CD14-positive monocyte (primary cell): ENCODE measurements at regions not wholly inside any gene's neighbourhood (a gene's known extent, or its start where the extent isn't known, plus 50 kb on each side); places are given as distances from the start of the nearest gene placed in this dataset.

Source experiments
- DNase-seq, 3 donors: peaks; one replicate each; pipeline ENCODE4 v3.0.0-alpha.2; 2011 to 2022
- H2AFZ ChIP-seq: 2 replicates; pipeline ENCODE4 v1.6.0; 2012; ENCODE audit warnings: mild to moderate bottlenecking, low read depth, low read length, inconsistent platforms; ENCODE audit not compliant: insufficient read depth, poor library complexity, severe bottlenecking
- H3K27ac ChIP-seq, 2 donors: 1 replicate in 1 of 2; 2 replicates in 1 of 2; pipeline ENCODE4 v1.5.1; 2012 to 2013; ENCODE audit warnings: low read length in 2 of 2, control low read depth in 1 of 2, inconsistent platforms in 1 of 2, low read depth in 1 of 2, mild to moderate bottlenecking in 1 of 2
- H3K27me3 ChIP-seq, 2 donors: one replicate each; pipeline versions ENCODE4 v1.6.0 to v1.6.1; 2011 to 2013; ENCODE audit warnings: low read length in 2 of 2; ENCODE audit not compliant: control insufficient read depth in 2 of 2, insufficient read depth in 2 of 2
- H3K36me3 ChIP-seq, 2 donors: replicated peaks in 1 of 2; 1 replicate in 1 of 2; 2 replicates in 1 of 2; pipeline versions ENCODE4 v1.5.1 to v1.6.1; 2012 to 2013; ENCODE audit warnings: low read length in 2 of 2, control low read depth in 1 of 2, inconsistent platforms in 1 of 2, mild to moderate bottlenecking in 1 of 2; ENCODE audit not compliant: insufficient read depth in 2 of 2, control insufficient read depth in 1 of 2
- H3K4me1 ChIP-seq, 2 donors: 1 replicate in 1 of 2; 2 replicates in 1 of 2; pipeline versions ENCODE4 v1.5.1 to v1.6.1; 2012 to 2013; ENCODE audit warnings: low read length in 2 of 2, control low read depth in 1 of 2, inconsistent platforms in 1 of 2, mild to moderate bottlenecking in 1 of 2, moderate library complexity in 1 of 2; ENCODE audit not compliant: insufficient read depth in 2 of 2, control insufficient read depth in 1 of 2
- H3K4me2 ChIP-seq: replicated peaks from 2 replicates; pipeline ENCODE3; 2012; ENCODE audit warnings: low read length, moderate library complexity, mild to moderate bottlenecking; ENCODE audit not compliant: poor library complexity, severe bottlenecking; ENCODE audit errors: extremely low read depth
- H3K4me3 ChIP-seq, 3 experiments: fragments of 200-600 bp in 1 of 3; sonication (generic) in 1 of 3; replicated peaks in 1 of 3; 1 replicate in 2 of 3; 2 replicates in 1 of 3; pipeline ENCODE4 v1.5.1; 2011 to 2013; ENCODE audit warnings: low read length in 3 of 3, mild to moderate bottlenecking in 3 of 3, control low read depth in 2 of 3, low read depth in 2 of 3, inconsistent platforms in 1 of 3, moderate library complexity in 1 of 3
- H3K79me2 ChIP-seq: 2 replicates; pipeline ENCODE4 v1.6.0; 2012; ENCODE audit warnings: mild to moderate bottlenecking, control low read depth, inconsistent platforms, low read length, moderate library complexity; ENCODE audit not compliant: insufficient read depth
- H3K9ac ChIP-seq: 2 replicates; pipeline ENCODE4 v1.6.0; 2017; ENCODE audit warnings: low read length, mild to moderate bottlenecking; ENCODE audit not compliant: insufficient read depth, poor library complexity, severe bottlenecking
- H3K9me3 ChIP-seq, 2 donors: replicated peaks in 1 of 2; 1 replicate in 1 of 2; 2 replicates in 1 of 2; pipeline versions ENCODE4 v1.5.1 to v1.6.1; 2012 to 2013; ENCODE audit warnings: low read length in 2 of 2, control low read depth in 1 of 2; ENCODE audit not compliant: control insufficient read depth in 1 of 2, insufficient read depth in 1 of 2
- H4K20me1 ChIP-seq: 2 replicates; pipeline ENCODE4 v1.6.0; 2012; ENCODE audit warnings: mild to moderate bottlenecking, low read length, control low read depth, moderate library complexity; ENCODE audit not compliant: insufficient read depth
- H3K27ac Mint-ChIP-seq, 7 donors: one replicate each; pipeline ENCODE4 v1.8.0; 2020; ENCODE audit warnings: mild to moderate bottlenecking in 7 of 7, mixed read lengths in 7 of 7, moderate library complexity in 6 of 7, inconsistent platforms in 2 of 7
- H3K27me3 Mint-ChIP-seq, 3 donors: one replicate each; pipeline ENCODE4 v1.8.0; 2021 to 2022; ENCODE audit warnings: low read depth in 3 of 3, mild to moderate bottlenecking in 3 of 3, mixed read lengths in 3 of 3, moderate library complexity in 3 of 3, inconsistent platforms in 1 of 3
- H3K36me3 Mint-ChIP-seq, 2 donors: one replicate each; pipeline ENCODE4 v1.8.0; 2020; ENCODE audit warnings: mixed read lengths in 2 of 2, inconsistent platforms in 1 of 2, mild to moderate bottlenecking in 1 of 2
- H3K4me1 Mint-ChIP-seq: one replicate; pipeline ENCODE4 v1.8.0; 2020; ENCODE audit warnings: mild to moderate bottlenecking, mixed read lengths
- H3K4me3 Mint-ChIP-seq, 2 donors: one replicate each; pipeline ENCODE4 v1.8.0; 2020; ENCODE audit warnings: mild to moderate bottlenecking in 2 of 2, mixed read lengths in 2 of 2, moderate library complexity in 1 of 2
- H3K9me3 Mint-ChIP-seq, 7 donors: one replicate each; pipeline ENCODE4 v1.8.0; 2020 to 2022; ENCODE audit warnings: mixed read lengths in 7 of 7, mild to moderate bottlenecking in 6 of 7, moderate library complexity in 6 of 7, inconsistent platforms in 2 of 7
- WGBS: methylation state at CpG from one replicate; pipeline ENCODE4 v1.1.5; 2013; ENCODE audit warnings: missing lambda C conversion rate; ENCODE audit not compliant: insufficient coverage; 5-methylcytosine and 5-hydroxymethylcytosine counted together
- intact Hi-C, 2 donors: fragments of 100-400 bp; cut with micrococcal nuclease; formaldehyde crosslinking; loops; one replicate each; pipeline versions ENCODE4 v1.15.0 to v1.15.1; 2023
- TF ChIP-seq, protein P1 (sequence below): fragments of 200-600 bp; IDR thresholded peaks from one replicate; pipeline ENCODE4 v1.8.0; 2022; ENCODE audit warnings: antibody characterized with exemption, mild to moderate bottlenecking

DNA sequence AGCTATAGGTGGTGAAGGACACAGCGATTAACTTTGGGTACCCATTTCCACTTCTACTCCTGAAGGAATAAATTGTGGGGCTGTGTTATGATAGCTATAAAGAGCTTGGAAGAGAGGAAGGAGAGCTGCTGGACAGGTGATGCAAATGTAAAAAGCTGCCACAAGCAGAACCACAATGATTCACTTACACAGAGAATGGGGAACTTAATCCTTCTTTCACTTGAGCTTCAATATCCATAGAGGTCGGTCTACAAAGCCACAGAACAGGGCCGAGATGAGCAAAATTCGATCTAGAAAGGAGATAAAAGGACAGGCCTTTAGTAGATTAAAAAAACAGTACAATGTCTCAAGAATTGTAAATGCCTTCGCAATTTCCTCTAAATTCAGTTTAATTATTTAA is 831.1 kb downstream of the LRFN5 start:
- H3K27me3 Mint-ChIP-seq: peaks cover 0 to 2% (median 0%) of the 10 kb centered on the region in 3 donors
- H3K4me1 Mint-ChIP-seq: no peaks in the 10 kb centered on the region
- TF ChIP-seq, protein P1, sequence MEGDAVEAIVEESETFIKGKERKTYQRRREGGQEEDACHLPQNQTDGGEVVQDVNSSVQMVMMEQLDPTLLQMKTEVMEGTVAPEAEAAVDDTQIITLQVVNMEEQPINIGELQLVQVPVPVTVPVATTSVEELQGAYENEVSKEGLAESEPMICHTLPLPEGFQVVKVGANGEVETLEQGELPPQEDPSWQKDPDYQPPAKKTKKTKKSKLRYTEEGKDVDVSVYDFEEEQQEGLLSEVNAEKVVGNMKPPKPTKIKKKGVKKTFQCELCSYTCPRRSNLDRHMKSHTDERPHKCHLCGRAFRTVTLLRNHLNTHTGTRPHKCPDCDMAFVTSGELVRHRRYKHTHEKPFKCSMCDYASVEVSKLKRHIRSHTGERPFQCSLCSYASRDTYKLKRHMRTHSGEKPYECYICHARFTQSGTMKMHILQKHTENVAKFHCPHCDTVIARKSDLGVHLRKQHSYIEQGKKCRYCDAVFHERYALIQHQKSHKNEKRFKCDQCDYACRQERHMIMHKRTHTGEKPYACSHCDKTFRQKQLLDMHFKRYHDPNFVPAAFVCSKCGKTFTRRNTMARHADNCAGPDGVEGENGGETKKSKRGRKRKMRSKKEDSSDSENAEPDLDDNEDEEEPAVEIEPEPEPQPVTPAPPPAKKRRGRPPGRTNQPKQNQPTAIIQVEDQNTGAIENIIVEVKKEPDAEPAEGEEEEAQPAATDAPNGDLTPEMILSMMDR: no peak
- no peak overlapping the region for H3K27ac Mint-ChIP-seq
- Histone ChIP-seq H3K4me2 (no peak overlapping the region), H3K4me3 (no peak overlapping the region), H3K27me3 (no peaks in the 10 kb centered on the region), H3K79me2 (no peaks in the 10 kb centered on the region), H3K27ac (no peak overlapping the region), H4K20me1 (no peaks in the 10 kb centered on the region), H3K36me3 (no peaks in the 10 kb centered on the region), H3K9me3 (no peaks in the 10 kb centered on the region), H3K4me1 (no peaks in the 10 kb centered on the region), H2AFZ (no peak overlapping the region), H3K9ac (no peak overlapping the region)
- intact Hi-C loops: no loop called here
- H3K4me3 Mint-ChIP-seq: no peak overlapping the region
- no peaks in the 10 kb centered on the region for H3K36me3 Mint-ChIP-seq
- H3K9me3 Mint-ChIP-seq: peaks cover 0 to 6% (median 4%) of the 10 kb centered on the region in 7 donors
- DNase-seq: no peak
- WGBS: no CpG with 5 or more reads among the region's 5 CpGs

DNA sequence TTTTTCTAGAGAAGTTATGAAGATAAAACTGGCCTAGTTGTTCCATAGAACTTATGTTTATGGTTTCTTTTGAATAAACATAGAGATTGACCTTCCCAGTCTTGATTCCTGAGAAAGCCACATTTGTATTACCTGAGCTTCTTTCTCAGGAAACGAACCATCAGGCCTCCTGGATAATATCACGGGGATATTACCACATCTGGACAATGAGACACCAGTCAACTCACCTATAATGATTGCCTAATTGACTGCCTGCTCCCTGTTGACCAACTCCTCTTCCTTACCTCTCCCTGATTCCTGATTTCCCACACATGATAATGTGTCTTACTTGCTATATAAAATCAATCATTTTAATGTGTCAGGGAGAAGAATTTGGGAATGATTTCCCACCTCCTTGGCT is 822.7 kb downstream of the LRFN5 start:
- H3K9me3 Mint-ChIP-seq: peaks cover 0 to 14% (median 5%) of the 10 kb centered on the region in 7 donors
- no peak overlapping the region for H3K27ac ChIP-seq
- no peaks in the 10 kb centered on the region for H3K4me1 Mint-ChIP-seq

More for the DNA sequence above, 822.7 kb downstream of the LRFN5 start:
- Histone ChIP-seq H3K4me1 (no peaks in the 10 kb centered on the region), H3K9me3 (peaks cover 0 to 4% of the 10 kb centered on the region in 2 donors), H3K4me3 (no peak overlapping the region), H2AFZ (no peak overlapping the region), H4K20me1 (no peaks in the 10 kb centered on the region), H3K27me3 (no peaks in the 10 kb centered on the region), H3K4me2 (no peak overlapping the region), H3K79me2 (no peaks in the 10 kb centered on the region), H3K9ac (no peak overlapping the region), H3K36me3 (no peaks in the 10 kb centered on the region)
- intact Hi-C loops: no loop called here
- no peaks in the 10 kb centered on the region for H3K36me3 Mint-ChIP-seq
- WGBS: 83% methylated on average over 2 of the region's 2 CpGs
- H3K27me3 Mint-ChIP-seq: no peaks in the 10 kb centered on the region
- TF ChIP-seq, protein P1: no peak
- no peak for DNase-seq
- no peak overlapping the region for H3K27ac Mint-ChIP-seq
- H3K4me3 Mint-ChIP-seq: no peak overlapping the region
